A673 (cell line): ENCODE measurements at regions not wholly inside any gene's neighbourhood (a gene's known extent, or its start where the extent isn't known, plus 50 kb on each side); places are given as distances from the start of the nearest gene placed in this dataset.

ENCODE experiments used
- CTCF ChIP-seq: fragments of 300-800, 200-600 bp; sonication (generic); conservative IDR thresholded peaks from 2 replicates; pipeline ENCODE4 v1.5.1; 2017; ENCODE audit warnings: low read depth, mild to moderate bottlenecking, antibody characterized with exemption, low read length, moderate library complexity, mixed read lengths
- EZH2 ChIP-seq: fragments of 200-600 bp; sonication (generic); IDR thresholded peaks from 2 replicates; pipeline ENCODE4 v1.6.1; 2017; ENCODE audit warnings: borderline replicate concordance, low read depth, mild to moderate bottlenecking, mixed read lengths, antibody characterized with exemption, low read length; ENCODE audit not compliant: poor library complexity, severe bottlenecking

- TF ChIP-seq CTCF (no peak), EZH2 (no peak)
Measured at GRCh38 chr3:193989186-193989585, 146.8 kb upstream of the HES1 start.
